Skin epidermis (tissue), 12 donors: ENCODE measurements at regions not wholly inside any gene's neighbourhood (a gene's known extent, or its start where the extent isn't known, plus 50 kb on each side); places are given as distances from the start of the nearest gene placed in this dataset.
"Not testable (repeated sequence)": the region's sequence is repeated elsewhere in the genome, so short reads cannot be mapped to it uniquely, and the experiment has no call there.

Experiments
- H3K27ac ChIP-seq, 21 experiments: fragments of 200-600 bp; sonication (generic) in 11 of 21; one replicate each; pipeline ENCODE4 v1.5.0; 2020; ENCODE audit warnings: mild to moderate bottlenecking in 3 of 21, inconsistent platforms in 2 of 21, moderate library complexity in 2 of 21
- H3K4me3 ChIP-seq, 7 experiments: fragments of 200-600 bp; sonication (generic) in 2 of 7; one replicate each; pipeline ENCODE4 v1.5.0; 2020; ENCODE audit warnings: inconsistent platforms in 2 of 7, mild to moderate bottlenecking in 2 of 7, moderate library complexity in 1 of 7

- H3K27ac ChIP-seq, result no peak overlapping the region
Measured at GRCh38 chr20:56722042-56722441, 92.9 kb downstream of the TFAP2C start.

GRCh38 chr20:56723331-56723730 lies 94.2 kb downstream of the TFAP2C start:
- Histone ChIP-seq H3K4me3 (no peak overlapping the region), H3K27ac (no peak overlapping the region)

More at GRCh38 chr20:56722042-56722441, 92.9 kb downstream of the TFAP2C start:
- no peak overlapping the region for H3K4me3 ChIP-seq

- Histone ChIP-seq H3K27ac (no peak overlapping the region), H3K4me3 (no peak overlapping the region)
Measured at GRCh38 chr20:56724241-56724757, 95.2 kb downstream of the TFAP2C start.

- Histone ChIP-seq H3K27ac (no peak overlapping the region), H3K4me3 (no peak overlapping the region)
Measured at GRCh38 chr20:56730003-56730402, 100.9 kb downstream of the TFAP2C start.

- H3K4me3 ChIP-seq, result no peak overlapping the region
Measured at GRCh38 chr20:56730996-56731395, 101.9 kb downstream of the TFAP2C start.

GRCh38 chr20:56731476-56731875 lies 102.4 kb downstream of the TFAP2C start:
- H3K27ac ChIP-seq, result no peak overlapping the region

More at GRCh38 chr20:56730996-56731395, 101.9 kb downstream of the TFAP2C start:
- H3K27ac ChIP-seq, result no peak overlapping the region

GRCh38 chr20:56733967-56734366 lies 104.9 kb downstream of the TFAP2C start:
- no peak overlapping the region for H3K27ac ChIP-seq

More at GRCh38 chr20:56731476-56731875, 102.4 kb downstream of the TFAP2C start:
- H3K4me3 ChIP-seq, result no peak overlapping the region

GRCh38 chr20:56735084-56735642 lies 106.1 kb downstream of the TFAP2C start:
- H3K4me3 ChIP-seq, result no peak overlapping the region
- H3K27ac ChIP-seq, result no peak overlapping the region

More at GRCh38 chr20:56733967-56734366, 104.9 kb downstream of the TFAP2C start:
- H3K4me3 ChIP-seq, result no peak overlapping the region

GRCh38 chr20:56736285-56736857 lies 107.3 kb downstream of the TFAP2C start:
- H3K27ac ChIP-seq, result no peak overlapping the region

GRCh38 chr20:56744325-56744821 lies 115.3 kb downstream of the TFAP2C start:
- not testable (repeated sequence) for H3K4me3 ChIP-seq, H3K27ac ChIP-seq

More at GRCh38 chr20:56736285-56736857, 107.3 kb downstream of the TFAP2C start:
- no peak overlapping the region for H3K4me3 ChIP-seq

GRCh38 chr20:56748476-56749377 lies 119.6 kb downstream of the TFAP2C start:
- H3K27ac ChIP-seq, result no peak overlapping the region
- no peak overlapping the region for H3K4me3 ChIP-seq

- Histone ChIP-seq H3K4me3 (no peak overlapping the region), H3K27ac (no peak overlapping the region)
Measured at GRCh38 chr20:56750430-56750829, 121.3 kb downstream of the TFAP2C start.

GRCh38 chr20:56752274-56752673 lies 123.2 kb downstream of the TFAP2C start:
- H3K27ac ChIP-seq, result peak overlapping the region in 3 of 21 experiments; percentile 1 to 46 (median 30)
- no peak overlapping the region for H3K4me3 ChIP-seq

- no peak overlapping the region for H3K4me3 ChIP-seq
- no peak overlapping the region for H3K27ac ChIP-seq
Measured at GRCh38 chr20:56755201-56755600, 126.1 kb downstream of the TFAP2C start.

GRCh38 chr20:56756658-56757057 lies 127.6 kb downstream of the TFAP2C start:
- not testable (repeated sequence) for H3K4me3 ChIP-seq, H3K27ac ChIP-seq

GRCh38 chr20:56758706-56759105 lies 129.6 kb downstream of the TFAP2C start:
- H3K27ac ChIP-seq, result no peak overlapping the region
- H3K4me3 ChIP-seq, result no peak overlapping the region

- no peak overlapping the region for H3K4me3 ChIP-seq
- no peak overlapping the region for H3K27ac ChIP-seq
Measured at GRCh38 chr20:56759741-56760278, 130.7 kb downstream of the TFAP2C start.

- H3K4me3 ChIP-seq, result no peak overlapping the region
Measured at GRCh38 chr20:56760610-56761009, 131.5 kb downstream of the TFAP2C start.

GRCh38 chr20:56761393-56761792 lies 132.3 kb downstream of the TFAP2C start:
- Histone ChIP-seq H3K27ac (no peak overlapping the region), H3K4me3 (no peak overlapping the region)

More at GRCh38 chr20:56760610-56761009, 131.5 kb downstream of the TFAP2C start:
- H3K27ac ChIP-seq, result no peak overlapping the region

GRCh38 chr20:56762401-56762800 lies 133.3 kb downstream of the TFAP2C start:
- no peak overlapping the region for H3K27ac ChIP-seq
- no peak overlapping the region for H3K4me3 ChIP-seq
